LNCAP (cell line): ENCODE measurements at regions not wholly inside any gene's neighbourhood (a gene's known extent, or its start where the extent isn't known, plus 50 kb on each side); places are given as distances from the start of the nearest gene placed in this dataset.

Source experiments
- TF ChIP-seq, protein P1 (sequence below): fragments of 450-650 bp; IDR thresholded peaks from 2 replicates; pipeline ENCODE4 v1.5.1; 2017; ENCODE audit warnings: mild to moderate bottlenecking

DNA sequence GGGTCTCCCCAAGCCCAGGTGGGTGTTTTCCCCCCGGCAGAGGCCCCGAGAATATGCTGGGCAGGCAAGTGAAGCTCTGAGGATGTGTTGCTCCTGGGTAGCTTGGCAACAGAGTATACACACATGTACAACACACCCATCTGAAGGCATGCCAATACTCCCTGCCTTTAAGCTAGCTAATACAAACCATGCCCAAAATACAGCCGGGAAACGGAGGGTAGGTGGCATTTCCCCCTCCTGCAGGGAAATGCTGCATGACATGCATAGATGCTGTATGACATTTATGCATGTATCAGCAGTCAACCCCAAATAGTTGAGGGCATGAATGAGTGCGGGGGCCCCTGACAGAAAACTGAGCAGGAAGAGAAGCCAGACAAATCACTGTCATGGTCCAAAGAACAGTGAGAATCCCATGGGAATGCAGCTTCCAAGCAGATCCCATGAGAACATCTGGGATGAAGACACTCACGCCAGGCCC lies 614.1 kb downstream of the EBF1 start:
- TF ChIP-seq, protein P1, sequence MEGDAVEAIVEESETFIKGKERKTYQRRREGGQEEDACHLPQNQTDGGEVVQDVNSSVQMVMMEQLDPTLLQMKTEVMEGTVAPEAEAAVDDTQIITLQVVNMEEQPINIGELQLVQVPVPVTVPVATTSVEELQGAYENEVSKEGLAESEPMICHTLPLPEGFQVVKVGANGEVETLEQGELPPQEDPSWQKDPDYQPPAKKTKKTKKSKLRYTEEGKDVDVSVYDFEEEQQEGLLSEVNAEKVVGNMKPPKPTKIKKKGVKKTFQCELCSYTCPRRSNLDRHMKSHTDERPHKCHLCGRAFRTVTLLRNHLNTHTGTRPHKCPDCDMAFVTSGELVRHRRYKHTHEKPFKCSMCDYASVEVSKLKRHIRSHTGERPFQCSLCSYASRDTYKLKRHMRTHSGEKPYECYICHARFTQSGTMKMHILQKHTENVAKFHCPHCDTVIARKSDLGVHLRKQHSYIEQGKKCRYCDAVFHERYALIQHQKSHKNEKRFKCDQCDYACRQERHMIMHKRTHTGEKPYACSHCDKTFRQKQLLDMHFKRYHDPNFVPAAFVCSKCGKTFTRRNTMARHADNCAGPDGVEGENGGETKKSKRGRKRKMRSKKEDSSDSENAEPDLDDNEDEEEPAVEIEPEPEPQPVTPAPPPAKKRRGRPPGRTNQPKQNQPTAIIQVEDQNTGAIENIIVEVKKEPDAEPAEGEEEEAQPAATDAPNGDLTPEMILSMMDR: no peak

DNA sequence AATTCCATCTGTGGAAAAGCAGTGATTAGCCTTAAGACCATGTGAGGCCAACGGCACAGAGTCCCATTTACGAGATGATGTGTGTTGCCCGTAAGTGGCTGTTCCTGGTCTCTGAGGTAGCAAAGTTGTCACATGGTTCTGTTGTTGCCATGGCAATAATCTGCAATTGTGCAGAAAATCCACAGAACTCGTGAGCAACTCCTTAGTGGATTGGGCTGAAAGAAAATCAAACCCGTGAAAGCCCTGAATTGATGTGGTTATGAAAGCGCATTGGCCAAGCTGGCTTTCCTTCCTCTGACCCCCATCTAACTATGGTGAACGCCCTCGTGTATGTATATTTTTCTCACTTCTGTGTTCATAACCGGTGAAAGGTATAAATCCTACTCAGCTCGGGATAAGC lies 614.7 kb downstream of the EBF1 start:
- TF ChIP-seq, protein P1: no peak

DNA sequence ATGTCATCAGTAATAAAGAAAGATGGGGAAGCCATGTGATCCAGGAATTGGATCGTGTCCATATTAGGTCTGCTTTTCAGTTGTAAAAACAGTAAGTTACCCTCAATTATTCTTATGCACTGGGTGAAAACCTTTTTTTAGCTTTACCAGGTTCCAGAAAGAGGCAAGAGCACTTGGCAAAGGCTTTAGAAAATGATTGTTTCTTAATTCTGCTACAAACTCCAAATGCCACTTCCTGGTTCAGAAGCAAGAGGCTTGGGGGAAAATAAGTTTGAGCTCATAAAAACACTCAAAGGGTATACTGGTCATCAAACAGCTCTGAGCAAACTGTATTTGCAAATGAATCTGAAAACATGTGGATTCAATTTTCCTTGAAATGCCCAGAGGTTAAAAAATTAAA lies 615.6 kb downstream of the EBF1 start:
- TF ChIP-seq, protein P1: no peak

DNA sequence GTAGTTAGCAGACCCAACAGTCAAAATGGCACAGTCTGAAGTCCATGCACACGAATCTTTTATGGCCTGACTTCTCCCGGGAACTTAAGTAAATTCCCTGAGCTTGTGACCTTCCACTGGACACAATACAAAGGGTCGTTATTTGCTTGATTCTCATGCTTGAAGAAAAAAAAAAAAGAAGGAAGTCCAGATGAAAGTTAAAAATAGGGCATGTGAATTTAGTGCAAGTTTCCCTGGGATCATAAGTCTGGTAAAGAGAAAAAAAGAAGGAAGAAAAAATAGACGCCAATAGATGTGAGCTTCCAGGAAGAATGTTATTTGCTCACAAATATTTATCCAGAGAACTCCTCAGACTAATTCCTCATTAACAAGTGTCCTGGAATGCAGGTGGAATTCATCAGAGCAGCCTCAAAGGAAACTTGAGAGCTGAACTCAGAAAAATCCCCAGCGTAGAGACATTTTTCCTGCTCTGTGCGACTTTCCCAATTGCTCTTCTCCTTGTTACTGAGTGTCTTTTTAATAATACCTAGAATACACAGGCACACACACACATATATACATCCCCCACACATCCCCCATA lies 616.3 kb downstream of the EBF1 start:
- TF ChIP-seq, protein P1: no peak

DNA sequence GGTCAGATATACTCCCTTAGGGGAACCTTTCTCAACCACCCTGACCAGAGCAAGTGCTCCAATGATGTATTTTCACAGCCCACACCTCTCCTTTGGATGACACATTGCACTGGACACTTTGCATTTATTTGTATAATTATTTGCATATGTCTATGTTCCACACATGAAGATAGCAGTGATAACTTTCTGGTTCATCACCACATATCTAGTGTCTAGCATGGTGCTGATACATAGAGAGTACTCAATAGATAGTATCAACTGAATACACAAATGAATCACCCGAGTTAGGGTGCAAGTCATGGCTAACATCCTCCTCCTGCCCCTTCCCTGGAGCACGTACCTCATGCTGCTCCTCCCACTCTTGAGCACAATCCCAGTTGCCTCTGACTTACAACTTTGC lies 617.6 kb downstream of the EBF1 start:
- TF ChIP-seq, protein P1: no peak

DNA sequence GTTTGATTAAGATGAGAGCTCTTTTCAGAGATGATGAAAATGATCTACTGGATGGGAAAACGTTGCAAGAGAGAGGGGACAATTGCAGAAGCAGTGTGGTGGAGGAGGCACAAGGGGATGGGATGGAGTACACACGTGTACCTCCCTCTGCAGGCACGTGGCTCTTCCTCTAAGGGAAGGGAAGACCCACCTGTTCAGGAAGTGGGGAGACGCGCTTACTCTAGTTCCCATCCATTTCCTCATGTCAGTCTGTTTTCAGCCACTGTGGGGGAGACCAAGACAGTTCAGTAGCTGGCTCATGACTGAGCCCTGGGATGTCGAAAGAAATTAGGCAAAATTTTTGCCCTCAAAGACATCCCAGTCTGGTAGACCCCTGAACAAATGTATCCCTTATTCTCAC lies 619.2 kb upstream of the CLINT1 start:
- TF ChIP-seq, protein P1: no peak

DNA sequence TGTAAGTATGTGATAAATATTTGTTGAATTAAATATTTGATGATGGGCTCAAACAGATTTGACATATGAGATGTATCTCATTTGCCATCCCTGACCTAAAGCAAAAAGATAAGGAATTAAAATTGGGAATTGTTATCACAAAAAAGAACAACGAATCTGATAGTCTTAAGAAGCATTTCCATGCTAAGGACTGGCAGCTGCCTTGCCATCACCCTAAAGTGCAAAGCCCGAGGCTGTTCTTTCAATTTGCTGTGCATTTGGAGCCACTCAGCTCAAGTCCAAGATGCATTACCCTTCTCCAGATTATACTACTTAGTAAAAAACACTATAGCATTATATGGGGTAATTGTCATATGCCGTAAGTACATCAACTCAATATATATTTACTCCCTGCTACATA lies 618.3 kb upstream of the CLINT1 start:
- TF ChIP-seq, protein P1: no peak
